ENCODE measurements at regions not wholly inside any gene's neighbourhood (a gene's known extent, or its start where the extent isn't known, plus 50 kb on each side); places are given as distances from the start of the nearest gene placed in this dataset.

GRCh38 chr11:36876266-36876665, 278.2 kb upstream of the RAG2 start:
- no peak for DNase-seq (ENCODE audit: extremely low read depth in 1 of 2, low read depth in 1 of 2)

- no peak for DNase-seq (ENCODE audit: extremely low read depth in 1 of 2, low read depth in 1 of 2)
These were observed 276.3 kb upstream of the RAG2 start for GRCh38 chr11:36874291-36874690.

GRCh38 chr11:36870361-36870760, 272.3 kb upstream of the RAG2 start:
- no peak for DNase-seq (ENCODE audit: extremely low read depth in 1 of 2, low read depth in 1 of 2)

GRCh38 chr11:36868380-36868779, 270.3 kb upstream of the RAG2 start:
- DNase-seq (ENCODE audit: extremely low read depth in 1 of 2, low read depth in 1 of 2) = no peak

- no peak for DNase-seq (ENCODE audit: extremely low read depth in 1 of 2, low read depth in 1 of 2)
These were observed 267.8 kb upstream of the RAG2 start for GRCh38 chr11:36865846-36866245.

- DNase-seq (ENCODE audit: extremely low read depth in 1 of 2, low read depth in 1 of 2) = no peak
These were observed 256.8 kb upstream of the RAG2 start for GRCh38 chr11:36854875-36855274.

- DNase-seq (ENCODE audit: extremely low read depth in 1 of 2, low read depth in 1 of 2) = no peak
These were observed 250.6 kb upstream of the RAG2 start for GRCh38 chr11:36848660-36849059.

GRCh38 chr11:36840378-36840777, 242.3 kb upstream of the RAG2 start:
- DNase-seq (ENCODE audit: extremely low read depth in 1 of 2, low read depth in 1 of 2) = no peak

GRCh38 chr11:36837831-36838437, 239.9 kb upstream of the RAG2 start:
- DNase-seq (ENCODE audit: extremely low read depth in 1 of 2, low read depth in 1 of 2) = no peak

GRCh38 chr11:36825251-36825650, 227.2 kb upstream of the RAG2 start:
- DNase-seq (ENCODE audit: extremely low read depth in 1 of 2, low read depth in 1 of 2) = no peak

GRCh38 chr11:36824349-36824748, 226.3 kb upstream of the RAG2 start:
- no peak for DNase-seq (ENCODE audit: extremely low read depth in 1 of 2, low read depth in 1 of 2)

GRCh38 chr11:36822829-36823228, 224.8 kb upstream of the RAG2 start:
- no peak for DNase-seq (ENCODE audit: extremely low read depth in 1 of 2, low read depth in 1 of 2)

GRCh38 chr11:36818410-36818809, 220.4 kb upstream of the RAG2 start:
- DNase-seq (ENCODE audit: extremely low read depth in 1 of 2, low read depth in 1 of 2) = no peak

GRCh38 chr11:36817336-36817965, 219.4 kb upstream of the RAG2 start:
- DNase-seq (ENCODE audit: extremely low read depth in 1 of 2, low read depth in 1 of 2) = no peak

GRCh38 chr11:36809303-36809702, 211.3 kb upstream of the RAG2 start:
- no peak for DNase-seq (ENCODE audit: extremely low read depth in 1 of 2, low read depth in 1 of 2)

- DNase-seq (ENCODE audit: extremely low read depth in 1 of 2, low read depth in 1 of 2) = no peak
These were observed 209.8 kb upstream of the RAG2 start for GRCh38 chr11:36807871-36808270.

GRCh38 chr11:36803084-36803483, 205.0 kb upstream of the RAG2 start:
- DNase-seq (ENCODE audit: extremely low read depth in 1 of 2, low read depth in 1 of 2) = no peak

- DNase-seq (ENCODE audit: extremely low read depth in 1 of 2, low read depth in 1 of 2) = no peak
These were observed 195.2 kb upstream of the RAG2 start for GRCh38 chr11:36792996-36793914.

- no peak for DNase-seq (ENCODE audit: extremely low read depth in 1 of 2, low read depth in 1 of 2)
These were observed 193.9 kb upstream of the RAG2 start for GRCh38 chr11:36791957-36792356.

GRCh38 chr11:36790526-36790925, 192.5 kb upstream of the RAG2 start:
- DNase-seq (ENCODE audit: extremely low read depth in 1 of 2, low read depth in 1 of 2) = no peak

GRCh38 chr11:36783808-36784207, 185.8 kb upstream of the RAG2 start:
- no peak for DNase-seq (ENCODE audit: extremely low read depth in 1 of 2, low read depth in 1 of 2)

GRCh38 chr11:36779791-36780190, 181.8 kb upstream of the RAG2 start:
- DNase-seq (ENCODE audit: extremely low read depth in 1 of 2, low read depth in 1 of 2) = no peak

Data from activated CD8-positive, alpha-beta memory T cell treated with anti-CD3 and anti-CD28 coated beads for 1 hour (primary cell).